GM12878 (cell line): ENCODE measurements at regions not wholly inside any gene's neighbourhood (a gene's known extent, or its start where the extent isn't known, plus 50 kb on each side); places are given as distances from the start of the nearest gene placed in this dataset.

ENCODE experiments used
- ATAC-seq: fragments of 200-7000 bp; cut with Tn5 transposase; 3 replicates; pipeline ENCODE4 v1.9.1; 2020; ENCODE audit warnings: mild to moderate bottlenecking, moderate library complexity
- BruUV-seq: library from RNA; stranded (reverse); fragments of 400-500 nt; replicated peaks from 2 replicates; lab custom pipeline; 2021; lab: Mats Ljungman, UMichigan
- CTCF ChIA-PET: fragments of 300-600 bp; sonication (Branson Sonifier 250); formaldehyde crosslinking; extraction: SDS; loops from one replicate; lab custom pipeline; 2021; ENCODE audit warnings: inconsistent platforms; lab: Yijun Ruan, JAX
- POLR2A ChIA-PET: fragments of 350-600 bp; formaldehyde crosslinking; extraction: SDS; loops from one replicate; lab custom pipeline; 2021; ENCODE audit warnings: inconsistent platforms; lab: Charles Lee
- RAD21 ChIA-PET: fragments of 300-600 bp; sonication (Branson Sonifier 250); formaldehyde crosslinking; loops from one replicate; lab custom pipeline; 2023; ENCODE audit warnings: antibody characterized with exemption; ENCODE audit not compliant: unreplicated experiment; lab: Charles Lee
- SMC1A ChIA-PET: fragments of 300-600 bp; sonication (Branson Sonifier 250); formaldehyde crosslinking; loops from one replicate; lab custom pipeline; 2023; ENCODE audit not compliant: unreplicated experiment, uncharacterized antibody; lab: Charles Lee
- DNase-seq: peaks from one replicate; pipeline ENCODE4 v3.0.0-alpha.2; 2011; ENCODE audit warnings: low read depth, low spot score
- FAIRE-seq: peaks from 3 replicates; lab custom pipeline; 2011; peaks lifted over from hg19 to GRCh38; lab: Jason Lieb, UNC
- H2AFZ ChIP-seq: 2 replicates; pipeline ENCODE4 v1.6.0; 2011; ENCODE audit warnings: low read depth, low read length, control low read depth; ENCODE audit not compliant: control insufficient read depth
- H3K27ac ChIP-seq: 2 replicates; pipeline ENCODE4 v1.5.1; 2011; ENCODE audit warnings: control low read depth; ENCODE audit not compliant: control insufficient read depth, insufficient read depth
- H3K27me3 ChIP-seq, 2 experiments: replicated peaks in 1 of 2; 2 replicates each; pipeline versions ENCODE4 v1.6.0 to v1.6.1; 2011; ENCODE audit warnings: low read length in 1 of 2; ENCODE audit not compliant: control insufficient read depth in 2 of 2, insufficient read depth in 2 of 2
- H3K36me3 ChIP-seq, 2 experiments: 2 replicates each; pipeline ENCODE4 v1.5.1; 2011; ENCODE audit warnings: low read length in 1 of 2; ENCODE audit not compliant: control insufficient read depth in 2 of 2, insufficient read depth in 2 of 2
- H3K4me1 ChIP-seq: 2 replicates; pipeline ENCODE4 v1.6.1; 2011; ENCODE audit warnings: mild to moderate bottlenecking, low read length, moderate library complexity, mixed read lengths; ENCODE audit not compliant: control insufficient read depth, insufficient read depth
- H3K4me2 ChIP-seq: 2 replicates; pipeline ENCODE4 v1.6.0; 2011; ENCODE audit warnings: control low read depth; ENCODE audit not compliant: control insufficient read depth, insufficient read depth
- H3K4me3 ChIP-seq: fragments of 200-600 bp; sonication (generic); 2 replicates; pipeline ENCODE4 v1.5.1; 2016
- H3K79me2 ChIP-seq: 2 replicates; pipeline ENCODE4 v1.6.0; 2011; ENCODE audit warnings: low read length; ENCODE audit not compliant: control insufficient read depth, insufficient read depth
- H3K9ac ChIP-seq: 2 replicates; pipeline ENCODE4 v1.8.0; 2011; ENCODE audit warnings: low read length, control low read depth, mixed read lengths; ENCODE audit not compliant: control insufficient read depth, insufficient read depth
- H3K9me3 ChIP-seq: replicated peaks from 3 replicates; pipeline ENCODE4 v1.5.1; 2011; ENCODE audit warnings: mild to moderate bottlenecking, low read length; ENCODE audit not compliant: control insufficient read depth, insufficient read depth
- H4K20me1 ChIP-seq: 2 replicates; pipeline ENCODE4 v1.6.0; 2011; ENCODE audit not compliant: control insufficient read depth, insufficient read depth
- KDM1A ChIP-seq: fragments of 200-600 bp; sonication (generic); IDR thresholded peaks from 2 replicates; pipeline ENCODE4 v1.6.1; 2016; ENCODE audit warnings: borderline replicate concordance
- MYC ChIP-seq: IDR thresholded peaks from 2 replicates; pipeline ENCODE4 v1.6.1; 2011; ENCODE audit warnings: mild to moderate bottlenecking, low read length, moderate library complexity, inconsistent platforms; ENCODE audit not compliant: insufficient read depth, insufficient replicate concordance, insufficient read length, severe bottlenecking
- POLR2AphosphoS5 ChIP-seq: IDR thresholded peaks from 2 replicates; pipeline ENCODE4 v1.6.1; 2011; ENCODE audit warnings: mild to moderate bottlenecking, low read length, inconsistent platforms
- RUNX3 ChIP-seq: IDR thresholded peaks from 2 replicates; pipeline ENCODE4 v1.6.1; 2012; ENCODE audit warnings: low read length, inconsistent platforms
- SIX5 ChIP-seq: IDR thresholded peaks from 2 replicates; pipeline ENCODE4 v1.6.1; 2011; ENCODE audit warnings: mild to moderate bottlenecking, low read depth, low read length, moderate library complexity; ENCODE audit not compliant: severe bottlenecking
- WGBS: methylation state at CpG from one replicate; pipeline ENCODE4 v1.1.6; 2016; ENCODE audit warnings: low lambda C conversion rate; ENCODE audit not compliant: insufficient replicate concordance, insufficient coverage; ENCODE audit errors: missing lambda C conversion rate; 5-methylcytosine and 5-hydroxymethylcytosine counted together
- in situ Hi-C: fragments of 300-500 bp; cut with MboI; formaldehyde crosslinking; loops from 9 replicates; pipeline ENCODE4 v1.14.3; 2018; ENCODE audit warnings: mixed read lengths
- intact Hi-C: fragments of 100-400 bp; cut with micrococcal nuclease; formaldehyde crosslinking; loops from one replicate; pipeline ENCODE4 v1.14.2; 2022; ENCODE audit not compliant: unreplicated experiment
- TF ChIP-seq, protein P1 (sequence below): fragments of 450-650 bp; IDR thresholded peaks from 2 replicates; pipeline ENCODE4 v1.6.1; 2018; ENCODE audit warnings: borderline replicate concordance, mild to moderate bottlenecking; ENCODE audit not compliant: partially characterized antibody
- TF ChIP-seq, protein P2 (sequence below): IDR thresholded peaks from 2 replicates; pipeline ENCODE4 v1.6.1; 2011; ENCODE audit warnings: mild to moderate bottlenecking, low read depth, low read length, moderate library complexity; ENCODE audit not compliant: insufficient replicate concordance
- TF ChIP-seq, protein P3 (sequence below): IDR thresholded peaks from 2 replicates; pipeline ENCODE4 v1.6.1; 2012; ENCODE audit warnings: low read length, inconsistent platforms

DNA sequence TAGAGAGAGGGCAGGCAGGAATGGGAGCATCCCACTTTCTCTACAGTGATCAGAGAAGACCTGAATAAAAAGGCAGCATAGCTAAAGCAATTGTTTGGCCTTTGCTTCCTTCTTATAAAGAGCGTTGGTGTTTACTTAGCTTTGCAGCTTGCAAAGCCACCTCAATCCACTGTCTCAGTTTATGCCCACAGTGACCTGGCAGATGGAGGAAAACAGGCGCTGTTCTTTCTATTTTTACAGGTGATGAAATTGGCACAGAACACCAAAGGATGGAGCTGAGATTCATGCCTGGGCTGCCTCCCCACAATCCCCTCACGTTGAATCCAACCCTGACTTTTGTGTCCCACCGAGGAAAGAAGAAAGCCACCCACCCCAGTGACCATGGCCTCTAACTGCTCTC lies 130.5 kb downstream of the TTLL2 start (continued):
- TF ChIP-seq, protein P1, sequence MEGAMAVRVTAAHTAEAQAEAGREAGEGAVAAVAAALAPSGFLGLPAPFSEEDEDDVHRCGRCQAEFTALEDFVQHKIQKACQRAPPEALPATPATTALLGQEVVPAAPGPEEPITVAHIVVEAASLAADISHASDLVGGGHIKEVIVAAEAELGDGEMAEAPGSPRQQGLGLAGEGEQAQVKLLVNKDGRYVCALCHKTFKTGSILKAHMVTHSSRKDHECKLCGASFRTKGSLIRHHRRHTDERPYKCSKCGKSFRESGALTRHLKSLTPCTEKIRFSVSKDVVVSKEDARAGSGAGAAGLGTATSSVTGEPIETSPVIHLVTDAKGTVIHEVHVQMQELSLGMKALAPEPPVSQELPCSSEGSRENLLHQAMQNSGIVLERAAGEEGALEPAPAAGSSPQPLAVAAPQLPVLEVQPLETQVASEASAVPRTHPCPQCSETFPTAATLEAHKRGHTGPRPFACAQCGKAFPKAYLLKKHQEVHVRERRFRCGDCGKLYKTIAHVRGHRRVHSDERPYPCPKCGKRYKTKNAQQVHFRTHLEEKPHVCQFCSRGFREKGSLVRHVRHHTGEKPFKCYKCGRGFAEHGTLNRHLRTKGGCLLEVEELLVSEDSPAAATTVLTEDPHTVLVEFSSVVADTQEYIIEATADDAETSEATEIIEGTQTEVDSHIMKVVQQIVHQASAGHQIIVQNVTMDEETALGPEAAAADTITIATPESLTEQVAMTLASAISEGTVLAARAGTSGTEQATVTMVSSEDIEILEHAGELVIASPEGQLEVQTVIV, result no peak

DNA sequence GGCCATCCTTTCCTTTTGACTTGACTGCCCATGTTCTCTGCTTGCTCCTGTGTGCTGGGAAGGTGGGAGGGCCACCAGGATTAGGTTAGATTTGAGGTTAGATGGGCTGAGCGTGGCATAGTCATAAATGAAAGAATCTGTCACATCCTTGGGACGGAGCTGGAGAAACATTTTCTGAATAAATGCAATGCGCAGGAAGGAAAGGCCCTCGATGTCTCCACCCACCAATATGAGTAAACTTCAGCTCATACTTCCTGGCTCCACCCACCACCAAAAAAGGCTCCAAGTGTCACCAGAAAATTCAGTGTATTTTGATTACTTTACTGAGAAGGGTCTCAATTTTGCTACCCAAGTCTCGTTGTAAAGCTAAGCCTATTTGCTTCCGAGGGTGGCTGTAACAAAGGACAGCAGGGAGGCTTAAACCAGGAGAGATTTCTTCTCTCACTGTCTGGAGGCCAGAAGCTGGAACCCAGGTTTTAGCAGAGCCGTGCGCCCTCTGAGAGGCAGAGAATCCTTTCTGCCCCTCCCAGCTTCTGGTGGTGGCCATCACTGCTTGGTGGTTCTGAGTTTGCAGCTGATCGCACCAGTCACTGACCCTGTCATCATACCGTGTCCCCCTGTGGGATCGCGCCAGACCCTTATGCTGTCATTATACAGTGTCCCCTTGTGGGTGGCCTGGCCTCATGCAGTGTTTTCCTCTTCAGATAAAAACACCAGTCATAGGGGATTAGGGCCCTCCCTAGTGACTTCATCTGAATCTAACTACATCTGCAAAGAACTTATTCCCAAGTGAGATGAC lies 137.8 kb downstream of the TTLL2 start:
- Histone ChIP-seq H3K4me1 (no peaks in the 10 kb centered on the region), H3K4me3 (no peak overlapping the region), H3K27me3 (no peaks in the 10 kb centered on the region), H2AFZ (no peak overlapping the region), H3K27ac (no peak overlapping the region), H3K79me2 (no peaks in the 10 kb centered on the region), H3K4me2 (no peak overlapping the region), H3K9me3 (no peaks in the 10 kb centered on the region), H4K20me1 (no peaks in the 10 kb centered on the region), H3K9ac (no peak overlapping the region), H3K36me3 (no peaks in the 10 kb centered on the region)
- ChIA-PET CTCF (interaction anchor here (1.1 kb wide), 1 partner anchor 505 kb away, joined by 3 read pairs; no protein-coding TSS in a partner anchor), RAD21 (no interaction called here), SMC1A (no interaction called here), POLR2A (no interaction called here)
- ATAC-seq, result no peak
- intact Hi-C loops (no loop called here), in situ Hi-C loops (no loop called here)
- WGBS, result 39% methylated on average over 12 of the region's 12 CpGs
- BruUV-seq, result no TSS peak
- FAIRE-seq, result no peak
- no peak for TF ChIP-seq SIX5
- TF ChIP-seq, protein P1, result no peak
- TF ChIP-seq, protein P2, sequence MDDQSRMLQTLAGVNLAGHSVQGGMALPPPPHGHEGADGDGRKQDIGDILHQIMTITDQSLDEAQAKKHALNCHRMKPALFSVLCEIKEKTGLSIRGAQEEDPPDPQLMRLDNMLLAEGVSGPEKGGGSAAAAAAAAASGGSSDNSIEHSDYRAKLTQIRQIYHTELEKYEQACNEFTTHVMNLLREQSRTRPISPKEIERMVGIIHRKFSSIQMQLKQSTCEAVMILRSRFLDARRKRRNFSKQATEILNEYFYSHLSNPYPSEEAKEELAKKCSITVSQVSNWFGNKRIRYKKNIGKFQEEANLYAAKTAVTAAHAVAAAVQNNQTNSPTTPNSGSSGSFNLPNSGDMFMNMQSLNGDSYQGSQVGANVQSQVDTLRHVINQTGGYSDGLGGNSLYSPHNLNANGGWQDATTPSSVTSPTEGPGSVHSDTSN, result no peak
- TF ChIP-seq, protein P3, sequence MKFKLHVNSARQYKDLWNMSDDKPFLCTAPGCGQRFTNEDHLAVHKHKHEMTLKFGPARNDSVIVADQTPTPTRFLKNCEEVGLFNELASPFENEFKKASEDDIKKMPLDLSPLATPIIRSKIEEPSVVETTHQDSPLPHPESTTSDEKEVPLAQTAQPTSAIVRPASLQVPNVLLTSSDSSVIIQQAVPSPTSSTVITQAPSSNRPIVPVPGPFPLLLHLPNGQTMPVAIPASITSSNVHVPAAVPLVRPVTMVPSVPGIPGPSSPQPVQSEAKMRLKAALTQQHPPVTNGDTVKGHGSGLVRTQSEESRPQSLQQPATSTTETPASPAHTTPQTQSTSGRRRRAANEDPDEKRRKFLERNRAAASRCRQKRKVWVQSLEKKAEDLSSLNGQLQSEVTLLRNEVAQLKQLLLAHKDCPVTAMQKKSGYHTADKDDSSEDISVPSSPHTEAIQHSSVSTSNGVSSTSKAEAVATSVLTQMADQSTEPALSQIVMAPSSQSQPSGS, result no peak
- no peak for TF ChIP-seq MYC
- no peak for TF ChIP-seq POLR2AphosphoS5
- TF ChIP-seq RUNX3, result no peak
- no peak for TF ChIP-seq KDM1A
- DNase-seq, result no peak
